OCI-LY7 (cell line): ENCODE measurements at regions not wholly inside any gene's neighbourhood (a gene's known extent, or its start where the extent isn't known, plus 50 kb on each side); places are given as distances from the start of the nearest gene placed in this dataset.
"Not testable (repeated sequence)": the region's sequence is repeated elsewhere in the genome, so short reads cannot be mapped to it uniquely, and the experiment has no call there.

Experiments used
- EZH2phosphoT487 ChIP-seq: fragments of 200-600 bp; sonication (generic); IDR thresholded peaks from 2 replicates; pipeline ENCODE4 v1.6.1; 2018; ENCODE audit warnings: low read depth, borderline replicate concordance, mild to moderate bottlenecking, mixed run types, antibody characterized with exemption, low read length, moderate library complexity, mixed read lengths
- TF ChIP-seq, protein P1 (sequence below): fragments of 200-600 bp; sonication (generic); conservative IDR thresholded peaks from 2 replicates; pipeline ENCODE4 v1.5.1; 2014; ENCODE audit warnings: mild to moderate bottlenecking, antibody characterized with exemption, low read length, moderate library complexity, mixed read lengths

DNA sequence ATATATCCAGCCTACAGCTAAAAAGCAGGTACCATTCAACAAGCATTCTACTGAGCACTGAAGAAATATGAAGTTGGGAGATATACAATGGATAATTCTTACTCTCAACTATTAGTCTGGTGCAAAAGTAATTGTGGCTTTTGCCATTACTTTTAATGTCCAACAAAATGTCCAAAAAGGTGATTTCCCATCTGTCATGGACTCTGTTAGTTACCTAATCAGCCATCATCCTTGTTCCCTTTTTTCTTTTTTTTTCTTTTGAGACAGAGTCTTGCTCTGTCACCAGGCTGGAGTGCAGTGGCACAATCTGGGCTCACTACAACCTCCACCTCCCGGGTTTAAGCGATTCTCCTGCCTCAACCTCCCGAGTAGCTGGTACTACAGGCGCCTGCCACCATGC, 76.6 kb upstream of the MON1B start:
- TF ChIP-seq, protein P1, sequence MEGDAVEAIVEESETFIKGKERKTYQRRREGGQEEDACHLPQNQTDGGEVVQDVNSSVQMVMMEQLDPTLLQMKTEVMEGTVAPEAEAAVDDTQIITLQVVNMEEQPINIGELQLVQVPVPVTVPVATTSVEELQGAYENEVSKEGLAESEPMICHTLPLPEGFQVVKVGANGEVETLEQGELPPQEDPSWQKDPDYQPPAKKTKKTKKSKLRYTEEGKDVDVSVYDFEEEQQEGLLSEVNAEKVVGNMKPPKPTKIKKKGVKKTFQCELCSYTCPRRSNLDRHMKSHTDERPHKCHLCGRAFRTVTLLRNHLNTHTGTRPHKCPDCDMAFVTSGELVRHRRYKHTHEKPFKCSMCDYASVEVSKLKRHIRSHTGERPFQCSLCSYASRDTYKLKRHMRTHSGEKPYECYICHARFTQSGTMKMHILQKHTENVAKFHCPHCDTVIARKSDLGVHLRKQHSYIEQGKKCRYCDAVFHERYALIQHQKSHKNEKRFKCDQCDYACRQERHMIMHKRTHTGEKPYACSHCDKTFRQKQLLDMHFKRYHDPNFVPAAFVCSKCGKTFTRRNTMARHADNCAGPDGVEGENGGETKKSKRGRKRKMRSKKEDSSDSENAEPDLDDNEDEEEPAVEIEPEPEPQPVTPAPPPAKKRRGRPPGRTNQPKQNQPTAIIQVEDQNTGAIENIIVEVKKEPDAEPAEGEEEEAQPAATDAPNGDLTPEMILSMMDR: not testable (repeated sequence)
- TF ChIP-seq EZH2phosphoT487: not testable (repeated sequence)
